LoVo (cell line): ENCODE measurements at regions not wholly inside any gene's neighbourhood (a gene's known extent, or its start where the extent isn't known, plus 50 kb on each side); places are given as distances from the start of the nearest gene placed in this dataset.

Source experiments
- DNase-seq: peaks from one replicate; pipeline ENCODE4 v3.0.0-alpha.2; 2016; ENCODE audit warnings: low spot score

- DNase-seq, result no peak
These were observed 111.3 kb upstream of the PRR20G start for GRCh38 chr3:127399154-127399553.

DNA sequence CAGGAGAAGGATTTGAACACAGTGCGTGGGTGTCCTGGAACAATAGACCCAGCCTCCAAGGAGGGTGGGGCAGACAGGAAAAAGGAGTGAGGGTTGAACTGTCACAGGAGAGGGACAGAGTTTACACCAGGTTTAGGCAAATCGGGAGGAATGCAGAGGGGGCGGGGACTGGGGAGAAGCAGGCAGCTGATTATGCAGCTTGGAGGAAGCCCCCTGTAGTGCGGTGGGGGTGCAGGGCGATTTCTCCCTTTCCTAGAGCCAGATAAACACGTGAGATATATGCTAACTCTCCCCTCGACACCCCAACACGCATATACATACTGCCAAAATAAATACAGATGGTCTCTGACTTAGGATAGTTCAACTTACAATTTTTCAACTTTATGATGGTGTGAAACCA lies 108.6 kb upstream of the PRR20G start:
- DNase-seq, result no peak

GRCh38 chr3:127395663-127396355 lies 108.0 kb upstream of the PRR20G start:
- DNase-seq, result no peak

DNA sequence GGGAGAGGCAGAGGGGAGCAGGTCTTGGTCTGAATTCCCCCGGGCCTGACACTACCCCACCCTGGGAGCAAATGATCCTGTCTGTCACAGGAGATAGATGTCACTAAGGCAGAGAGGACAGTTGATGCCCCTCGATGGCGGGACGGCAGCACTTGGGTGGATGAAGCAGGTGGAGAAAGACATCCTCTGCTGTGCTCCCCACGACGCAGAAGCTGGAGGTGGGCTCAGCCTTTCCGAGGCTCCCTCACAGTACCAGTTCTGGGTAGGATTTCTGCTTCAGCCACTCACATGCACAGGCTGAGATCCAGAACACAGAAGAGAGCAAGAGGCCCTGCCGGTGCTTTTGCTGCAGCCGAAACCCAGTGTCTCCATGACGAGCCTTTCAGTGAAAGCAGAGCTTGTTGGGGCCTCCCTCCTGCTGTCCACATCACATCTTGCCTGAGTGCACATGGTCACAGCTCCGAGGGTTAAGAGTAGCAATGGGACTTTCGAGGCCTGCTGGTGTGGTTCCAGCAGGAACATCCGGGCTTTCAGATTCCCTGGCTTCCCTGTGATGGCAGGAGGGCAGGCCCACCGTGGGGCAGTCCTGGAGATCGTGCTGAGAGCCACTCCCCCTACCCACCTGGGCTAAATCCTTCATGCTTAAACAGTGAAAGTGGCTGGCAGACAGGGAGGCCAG lies 107.3 kb upstream of the PRR20G start:
- DNase-seq, result no peak

DNA sequence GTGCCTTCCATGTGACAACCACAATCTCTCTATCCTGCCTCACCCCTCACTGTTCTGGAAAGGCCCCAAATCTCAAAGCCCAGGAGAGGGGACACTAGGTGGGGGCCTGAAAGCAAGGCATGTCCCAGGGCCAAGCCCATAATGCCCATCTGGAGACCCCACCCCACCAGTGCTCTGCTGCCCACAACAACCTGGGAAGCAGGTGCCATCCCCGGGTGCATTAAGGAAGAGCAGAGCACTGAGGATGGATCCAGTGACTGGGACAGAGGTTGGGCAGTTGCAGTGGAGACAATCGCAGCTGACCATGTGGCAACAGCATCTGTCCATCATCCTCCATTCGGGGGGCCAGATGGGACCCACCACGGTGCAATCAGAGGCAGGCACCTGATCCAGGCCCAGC lies 106.2 kb upstream of the PRR20G start:
- DNase-seq, result no peak

GRCh38 chr3:127393131-127393820 lies 105.4 kb upstream of the PRR20G start:
- no peak for DNase-seq

- no peak for DNase-seq
These were observed 104.3 kb upstream of the PRR20G start for GRCh38 chr3:127392156-127392490.

DNA sequence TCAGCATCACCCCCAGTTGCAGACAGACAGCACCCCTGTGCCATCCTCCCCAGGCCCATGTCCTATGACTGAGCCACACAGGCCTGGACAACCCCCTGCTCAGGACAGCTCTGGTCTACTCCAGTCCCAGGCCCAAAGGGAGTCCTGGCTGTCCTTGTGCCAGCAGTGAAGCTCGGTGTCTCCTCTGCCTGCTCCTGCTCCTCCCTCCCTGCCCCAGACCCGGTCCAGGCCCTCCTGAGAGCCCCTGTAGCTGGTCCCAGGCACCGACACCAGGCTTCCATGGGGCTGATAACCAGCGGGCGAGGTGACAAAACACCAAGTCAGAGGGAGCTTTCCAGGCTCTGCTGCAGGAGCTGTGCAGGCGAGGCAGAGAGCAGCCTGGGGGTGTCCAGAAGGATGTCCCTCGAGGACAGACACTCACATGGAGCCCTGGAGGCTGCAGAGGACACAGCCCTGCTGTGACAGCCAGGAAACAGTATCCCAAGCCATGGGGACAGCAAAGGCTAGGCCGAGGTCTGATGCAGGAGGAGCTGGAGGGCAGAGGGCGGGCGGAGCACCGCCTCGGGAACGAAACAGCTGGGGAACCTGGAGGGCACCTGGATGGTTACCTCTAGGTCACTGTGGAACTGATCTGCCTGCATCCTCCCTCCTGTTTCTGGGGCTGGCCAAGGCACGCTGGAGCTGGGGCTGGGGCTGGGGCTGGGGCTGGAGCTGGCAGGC lies 103.8 kb upstream of the PRR20G start:
- no peak for DNase-seq

- no peak for DNase-seq
These were observed 102.6 kb upstream of the PRR20G start for GRCh38 chr3:127390365-127391025.

- DNase-seq, result no peak
These were observed 102.1 kb upstream of the PRR20G start for GRCh38 chr3:127389913-127390312.

- no peak for DNase-seq
These were observed 101.6 kb upstream of the PRR20G start for GRCh38 chr3:127389420-127389819.

DNA sequence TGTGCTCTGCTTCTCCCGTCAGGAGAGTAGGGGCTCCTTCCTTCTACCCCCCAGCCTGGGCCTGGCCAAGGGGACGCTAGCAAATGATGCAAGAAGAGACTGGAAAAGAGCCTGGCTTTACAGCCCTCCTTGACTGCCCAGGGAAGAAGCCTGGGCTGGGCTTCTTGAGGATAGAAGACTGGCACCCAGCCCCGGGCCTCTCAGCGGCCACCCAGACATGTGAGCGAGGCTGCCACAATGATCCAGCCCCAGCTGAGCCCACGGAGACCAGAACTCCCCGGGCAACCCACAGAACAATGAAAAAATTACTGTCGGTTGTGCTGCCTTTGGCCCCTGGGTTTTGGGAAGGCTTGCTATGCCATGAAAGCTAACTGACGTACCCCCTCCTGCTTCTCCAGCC lies 100.6 kb upstream of the PRR20G start:
- no peak for DNase-seq

- DNase-seq, result no peak
These were observed 99.8 kb upstream of the PRR20G start for GRCh38 chr3:127387556-127388153.

DNA sequence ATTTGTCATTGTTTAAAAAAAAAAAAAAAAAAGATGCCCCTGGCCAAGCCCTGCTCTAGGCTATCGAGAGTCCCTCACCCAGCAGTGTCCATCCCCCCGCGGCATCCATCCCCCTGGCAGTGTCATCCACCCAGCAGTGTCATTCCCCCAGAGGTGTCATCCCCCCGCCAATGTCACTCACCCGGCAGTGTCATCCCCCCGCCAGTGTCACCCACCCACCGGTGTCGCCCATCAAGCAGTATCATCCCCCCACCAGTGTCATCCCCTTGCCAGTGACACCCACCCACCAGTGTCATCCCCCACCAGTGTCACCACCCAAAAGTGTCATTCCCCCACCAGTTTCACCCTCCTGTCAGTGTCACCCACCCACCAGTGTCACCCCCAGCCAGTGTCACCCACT lies 99.3 kb upstream of the PRR20G start:
- DNase-seq, result no peak

DNA sequence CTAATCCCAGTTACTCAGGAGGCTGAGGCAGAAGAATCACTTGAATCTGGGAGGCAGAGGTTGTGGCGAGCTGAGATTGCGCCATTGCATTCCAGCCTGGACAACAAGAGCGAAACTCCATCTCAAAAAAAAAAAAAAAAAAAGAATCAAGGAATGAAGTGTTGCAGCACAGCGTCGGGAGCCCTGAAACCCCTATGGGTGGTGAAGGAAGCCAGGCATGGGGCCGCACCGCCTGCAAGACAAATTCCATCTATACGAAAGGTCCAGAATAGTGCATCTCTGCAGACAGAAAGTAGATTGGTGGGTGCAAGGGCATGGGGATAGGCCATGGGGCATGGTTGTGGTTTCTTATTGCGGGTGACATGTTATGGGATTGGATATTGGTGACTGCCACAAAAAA lies 98.6 kb upstream of the PRR20G start:
- DNase-seq, result no peak

GRCh38 chr3:127385540-127385870 lies 97.7 kb upstream of the PRR20G start:
- no peak for DNase-seq

DNA sequence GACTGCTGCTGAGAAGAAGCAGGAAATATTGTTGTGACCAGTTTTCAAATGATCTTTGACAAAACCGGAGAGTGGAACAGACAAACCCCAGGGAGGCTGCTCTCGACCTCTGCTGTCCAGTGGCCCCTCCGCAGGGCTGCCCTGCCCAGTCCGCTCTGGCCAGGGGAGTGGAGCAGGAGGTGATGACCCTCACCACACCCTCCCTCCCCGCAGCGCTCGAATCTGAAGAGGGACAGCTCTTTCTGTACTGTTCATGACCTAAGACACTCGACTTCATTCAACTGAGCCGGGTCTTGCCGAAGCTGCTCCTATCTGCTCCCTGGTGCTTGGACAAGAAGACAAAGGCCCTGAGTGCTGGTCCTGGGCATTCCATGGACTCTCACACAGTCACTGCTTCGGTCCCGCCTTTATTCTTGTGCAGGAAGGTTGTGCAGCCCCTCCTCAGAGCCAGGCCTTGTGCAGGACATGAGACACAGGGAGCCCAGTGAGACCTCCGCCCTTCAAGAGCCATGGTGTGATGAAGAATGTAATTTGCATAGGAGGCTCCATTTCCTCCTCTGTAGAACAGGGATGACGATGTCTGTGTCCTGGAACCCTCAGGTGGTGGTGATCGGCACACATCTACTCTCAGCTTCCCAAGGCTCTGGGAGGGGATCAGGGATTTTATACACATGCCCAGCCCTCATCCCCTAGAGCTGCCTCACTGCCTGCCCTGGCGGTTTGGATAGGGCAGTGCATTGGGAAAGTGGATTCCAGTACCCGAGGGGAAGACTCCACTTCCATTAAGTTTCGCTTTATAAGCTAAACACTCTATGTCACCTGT lies 97.1 kb upstream of the PRR20G start:
- DNase-seq, result no peak

GRCh38 chr3:127383656-127384179 lies 95.9 kb upstream of the PRR20G start:
- DNase-seq, result no peak

GRCh38 chr3:127377801-127378655 lies 90.2 kb upstream of the PRR20G start:
- DNase-seq, result no peak
